PFSK-1 (cell line): ENCODE measurements at regions not wholly inside any gene's neighbourhood (a gene's known extent, or its start where the extent isn't known, plus 50 kb on each side); places are given as distances from the start of the nearest gene placed in this dataset.

Experiments used
- TAF1 ChIP-seq: IDR thresholded peaks from 2 replicates; pipeline ENCODE4 v1.6.1; 2012; ENCODE audit warnings: low read length, control low read depth, borderline replicate concordance; ENCODE audit not compliant: insufficient read depth
- TF ChIP-seq, protein P1 (sequence below), 2 experiments: IDR thresholded peaks; 2 replicates each; pipeline versions ENCODE4 v1.6.1 to v1.8.0; 2011 to 2012; ENCODE audit warnings: low read depth in 2 of 2, low read length in 2 of 2, control low read depth in 1 of 2, inconsistent platforms in 1 of 2, mild to moderate bottlenecking in 1 of 2, moderate library complexity in 1 of 2; ENCODE audit not compliant: insufficient read depth in 1 of 2

DNA sequence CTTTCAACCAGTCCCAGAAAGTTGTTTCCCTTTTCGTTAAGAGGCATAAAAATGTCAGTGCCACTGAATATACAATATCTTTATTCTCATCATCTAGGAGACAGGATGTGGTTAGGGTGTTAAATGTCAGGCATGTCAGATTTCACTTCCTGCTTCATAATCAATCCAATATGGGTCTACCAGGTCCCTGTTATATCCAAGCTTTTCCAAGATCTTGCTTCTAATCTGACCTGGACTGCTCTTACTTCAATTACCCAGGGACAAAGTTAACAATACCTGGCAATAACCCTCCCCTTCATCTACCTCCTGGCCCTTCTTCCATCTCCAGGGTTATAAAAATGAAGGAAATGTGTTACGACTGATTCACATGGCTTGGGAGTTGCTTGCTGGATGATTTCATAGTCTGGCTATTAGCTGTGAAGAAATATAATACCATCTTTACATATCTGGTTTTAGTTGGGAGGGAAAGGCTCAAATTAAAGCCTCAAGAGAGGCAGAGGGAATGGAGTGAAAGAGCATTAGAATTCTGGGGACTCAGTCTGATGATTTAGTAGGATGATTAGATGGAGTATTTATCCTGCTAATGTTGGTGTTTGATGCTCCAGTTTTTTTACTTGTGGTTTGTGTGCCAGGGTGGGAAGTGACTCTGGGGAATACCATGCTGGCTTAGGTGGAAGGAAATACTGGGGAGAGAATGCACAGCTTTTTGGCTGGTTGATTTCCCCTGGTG is 534.3 kb downstream of the ETS1 start:
- TF ChIP-seq, protein P1, sequence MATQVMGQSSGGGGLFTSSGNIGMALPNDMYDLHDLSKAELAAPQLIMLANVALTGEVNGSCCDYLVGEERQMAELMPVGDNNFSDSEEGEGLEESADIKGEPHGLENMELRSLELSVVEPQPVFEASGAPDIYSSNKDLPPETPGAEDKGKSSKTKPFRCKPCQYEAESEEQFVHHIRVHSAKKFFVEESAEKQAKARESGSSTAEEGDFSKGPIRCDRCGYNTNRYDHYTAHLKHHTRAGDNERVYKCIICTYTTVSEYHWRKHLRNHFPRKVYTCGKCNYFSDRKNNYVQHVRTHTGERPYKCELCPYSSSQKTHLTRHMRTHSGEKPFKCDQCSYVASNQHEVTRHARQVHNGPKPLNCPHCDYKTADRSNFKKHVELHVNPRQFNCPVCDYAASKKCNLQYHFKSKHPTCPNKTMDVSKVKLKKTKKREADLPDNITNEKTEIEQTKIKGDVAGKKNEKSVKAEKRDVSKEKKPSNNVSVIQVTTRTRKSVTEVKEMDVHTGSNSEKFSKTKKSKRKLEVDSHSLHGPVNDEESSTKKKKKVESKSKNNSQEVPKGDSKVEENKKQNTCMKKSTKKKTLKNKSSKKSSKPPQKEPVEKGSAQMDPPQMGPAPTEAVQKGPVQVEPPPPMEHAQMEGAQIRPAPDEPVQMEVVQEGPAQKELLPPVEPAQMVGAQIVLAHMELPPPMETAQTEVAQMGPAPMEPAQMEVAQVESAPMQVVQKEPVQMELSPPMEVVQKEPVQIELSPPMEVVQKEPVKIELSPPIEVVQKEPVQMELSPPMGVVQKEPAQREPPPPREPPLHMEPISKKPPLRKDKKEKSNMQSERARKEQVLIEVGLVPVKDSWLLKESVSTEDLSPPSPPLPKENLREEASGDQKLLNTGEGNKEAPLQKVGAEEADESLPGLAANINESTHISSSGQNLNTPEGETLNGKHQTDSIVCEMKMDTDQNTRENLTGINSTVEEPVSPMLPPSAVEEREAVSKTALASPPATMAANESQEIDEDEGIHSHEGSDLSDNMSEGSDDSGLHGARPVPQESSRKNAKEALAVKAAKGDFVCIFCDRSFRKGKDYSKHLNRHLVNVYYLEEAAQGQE (IDR thresholded peaks at IDR 0.05; ENCODE audit: insufficient read depth in 1 of 2, low read depth in 2 of 2, low read length in 2 of 2) = no peak
- TF ChIP-seq TAF1 = no peak
